ENCODE measurements at regions not wholly inside any gene's neighbourhood (a gene's known extent, or its start where the extent isn't known, plus 50 kb on each side); places are given as distances from the start of the nearest gene placed in this dataset.

DNA sequence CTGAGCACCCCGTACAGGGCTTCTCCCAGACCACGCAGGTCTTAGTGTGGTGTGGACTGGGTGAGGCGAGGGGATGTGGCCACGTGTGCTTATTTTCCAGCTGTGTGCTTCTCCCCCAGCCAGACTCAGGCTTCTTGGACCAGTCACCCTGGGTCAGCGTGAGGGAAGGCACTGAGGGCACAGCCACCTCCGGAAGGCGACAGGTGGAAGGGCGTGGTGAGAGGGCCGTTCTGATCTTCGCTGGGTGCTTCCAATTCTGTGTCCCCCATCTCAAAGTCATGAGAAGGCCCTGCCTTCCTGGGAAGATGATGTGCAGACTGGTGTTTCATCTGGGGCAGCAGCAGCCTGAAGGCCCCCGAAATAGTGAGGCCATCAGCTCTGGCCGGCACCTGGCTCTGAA lies 169.7 kb upstream of the MYCN start:
- Mint-ChIP-seq H3K4me3 (no peak overlapping the region), H3K9me3 (no peaks in the 10 kb centered on the region), H3K36me3 (no peaks in the 10 kb centered on the region), H3K27ac (no peak overlapping the region), H3K27me3 (ENCODE audit: low read depth) (no peaks in the 10 kb centered on the region), H3K4me1 (peaks cover 15% of the 10 kb centered on the region)
- ChIA-PET POLR2A (no interaction called here), CTCF (interaction anchor here (0.6 to 1.4 kb wide), 2 partner anchors 23 to 27 kb away, joined by 4 to 5 read pairs; no protein-coding TSS in a partner anchor)
- ATAC-seq, result no peak
- TF ChIP-seq CREM (CRISPR knock-in tag; IDR thresholded peaks at IDR 0.05) (no peak), GTF2I (CRISPR knock-in tag; conservative IDR thresholded peaks at IDR 0.05) (no peak)
- TF ChIP-seq, protein P1, sequence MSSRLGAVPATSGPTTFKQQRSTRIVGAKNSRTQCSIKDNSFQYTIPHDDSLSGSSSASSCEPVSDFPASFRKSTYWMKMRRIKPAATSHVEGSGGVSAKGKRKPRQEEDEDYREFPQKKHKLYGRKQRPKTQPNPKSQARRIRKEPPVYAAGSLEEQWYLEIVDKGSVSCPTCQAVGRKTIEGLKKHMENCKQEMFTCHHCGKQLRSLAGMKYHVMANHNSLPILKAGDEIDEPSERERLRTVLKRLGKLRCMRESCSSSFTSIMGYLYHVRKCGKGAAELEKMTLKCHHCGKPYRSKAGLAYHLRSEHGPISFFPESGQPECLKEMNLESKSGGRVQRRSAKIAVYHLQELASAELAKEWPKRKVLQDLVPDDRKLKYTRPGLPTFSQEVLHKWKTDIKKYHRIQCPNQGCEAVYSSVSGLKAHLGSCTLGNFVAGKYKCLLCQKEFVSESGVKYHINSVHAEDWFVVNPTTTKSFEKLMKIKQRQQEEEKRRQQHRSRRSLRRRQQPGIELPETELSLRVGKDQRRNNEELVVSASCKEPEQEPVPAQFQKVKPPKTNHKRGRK (CRISPR knock-in tag; IDR thresholded peaks at IDR 0.05; ENCODE audit: borderline replicate concordance), result no peak
- no peak for DNase-seq (ENCODE audit: low spot score)

DNA sequence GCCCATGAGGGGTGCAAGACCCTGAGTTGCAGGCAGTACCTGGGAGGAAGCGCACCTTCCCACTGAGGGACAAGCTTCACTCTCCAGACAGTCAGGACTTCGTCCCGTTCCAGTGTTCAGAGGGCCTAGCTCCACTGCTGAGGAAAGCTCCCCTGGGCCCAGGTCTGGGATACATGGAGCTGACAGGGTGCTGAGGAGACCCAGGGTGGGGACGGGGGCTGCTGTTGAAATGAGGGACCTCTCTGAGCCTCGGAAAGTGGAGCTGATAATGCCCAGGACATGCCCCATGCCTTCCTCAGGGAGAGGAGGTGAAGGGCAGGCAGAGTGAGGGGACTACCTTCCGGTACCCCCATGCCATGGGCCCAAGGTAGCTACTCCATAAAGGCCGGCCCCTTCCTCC lies 169.2 kb upstream of the MYCN start:
- Mint-ChIP-seq H3K27me3 (ENCODE audit: low read depth) (no peaks in the 10 kb centered on the region), H3K9me3 (no peaks in the 10 kb centered on the region), H3K4me3 (no peak overlapping the region), H3K4me1 (peaks cover 15% of the 10 kb centered on the region), H3K27ac (no peak overlapping the region), H3K36me3 (no peaks in the 10 kb centered on the region)
- ATAC-seq (no peak), DNase-seq (ENCODE audit: low spot score) (no peak)
- ChIA-PET CTCF (interaction anchor here (1.4 kb wide), 1 partner anchor 27 kb away, joined by 5 read pairs; no protein-coding TSS in a partner anchor), POLR2A (no interaction called here)
- TF ChIP-seq NFYB (CRISPR knock-in tag; conservative IDR thresholded peaks at IDR 0.05; ENCODE audit: low read depth), result no peak

DNA sequence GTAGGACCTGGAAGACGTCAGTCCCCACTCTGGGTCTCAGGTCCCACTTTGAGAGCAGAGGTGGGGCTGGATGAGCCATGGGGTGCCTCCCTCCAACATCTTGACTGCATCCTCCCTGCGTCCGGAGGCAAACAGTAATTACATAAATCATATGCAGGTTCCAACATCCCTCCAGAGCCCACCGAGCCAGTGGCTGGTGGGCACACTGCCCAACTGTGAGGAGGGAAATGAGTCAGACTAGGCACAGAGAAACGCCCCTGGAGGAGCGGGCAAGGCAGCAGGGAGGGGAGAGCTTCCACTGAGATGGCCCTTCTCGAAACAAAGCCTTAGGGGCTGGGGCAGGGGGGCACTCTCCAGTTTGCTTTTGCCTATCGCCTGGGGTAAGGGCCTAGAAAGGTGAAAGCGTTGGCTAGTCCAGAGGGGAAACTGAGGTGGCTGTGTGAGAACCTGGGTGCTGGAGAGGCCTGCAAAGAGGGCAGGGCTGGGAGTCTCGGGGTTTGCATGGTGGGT lies 168.2 kb upstream of the MYCN start:
- H3K4me3 Mint-ChIP-seq, result no peak overlapping the region
- DNase-seq (ENCODE audit: low spot score) (no peak), ATAC-seq (no peak)
- no peaks in the 10 kb centered on the region for H3K27me3 Mint-ChIP-seq (ENCODE audit: low read depth)
- H3K9me3 Mint-ChIP-seq, result no peaks in the 10 kb centered on the region
- no peak overlapping the region for H3K27ac Mint-ChIP-seq
- CTCF ChIA-PET, result no interaction called here
- TF ChIP-seq, protein P2, sequence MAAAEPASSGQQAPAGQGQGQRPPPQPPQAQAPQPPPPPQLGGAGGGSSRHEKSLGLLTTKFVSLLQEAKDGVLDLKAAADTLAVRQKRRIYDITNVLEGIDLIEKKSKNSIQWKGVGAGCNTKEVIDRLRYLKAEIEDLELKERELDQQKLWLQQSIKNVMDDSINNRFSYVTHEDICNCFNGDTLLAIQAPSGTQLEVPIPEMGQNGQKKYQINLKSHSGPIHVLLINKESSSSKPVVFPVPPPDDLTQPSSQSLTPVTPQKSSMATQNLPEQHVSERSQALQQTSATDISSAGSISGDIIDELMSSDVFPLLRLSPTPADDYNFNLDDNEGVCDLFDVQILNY (CRISPR knock-in tag; IDR thresholded peaks at IDR 0.05), result no peak
- TF ChIP-seq, protein P3, sequence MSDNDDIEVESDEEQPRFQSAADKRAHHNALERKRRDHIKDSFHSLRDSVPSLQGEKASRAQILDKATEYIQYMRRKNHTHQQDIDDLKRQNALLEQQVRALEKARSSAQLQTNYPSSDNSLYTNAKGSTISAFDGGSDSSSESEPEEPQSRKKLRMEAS (CRISPR knock-in tag; IDR thresholded peaks at IDR 0.05), result no peak
- TF ChIP-seq JUN (CRISPR knock-in tag; IDR thresholded peaks at IDR 0.05), result no peak
- TF ChIP-seq, protein P4, sequence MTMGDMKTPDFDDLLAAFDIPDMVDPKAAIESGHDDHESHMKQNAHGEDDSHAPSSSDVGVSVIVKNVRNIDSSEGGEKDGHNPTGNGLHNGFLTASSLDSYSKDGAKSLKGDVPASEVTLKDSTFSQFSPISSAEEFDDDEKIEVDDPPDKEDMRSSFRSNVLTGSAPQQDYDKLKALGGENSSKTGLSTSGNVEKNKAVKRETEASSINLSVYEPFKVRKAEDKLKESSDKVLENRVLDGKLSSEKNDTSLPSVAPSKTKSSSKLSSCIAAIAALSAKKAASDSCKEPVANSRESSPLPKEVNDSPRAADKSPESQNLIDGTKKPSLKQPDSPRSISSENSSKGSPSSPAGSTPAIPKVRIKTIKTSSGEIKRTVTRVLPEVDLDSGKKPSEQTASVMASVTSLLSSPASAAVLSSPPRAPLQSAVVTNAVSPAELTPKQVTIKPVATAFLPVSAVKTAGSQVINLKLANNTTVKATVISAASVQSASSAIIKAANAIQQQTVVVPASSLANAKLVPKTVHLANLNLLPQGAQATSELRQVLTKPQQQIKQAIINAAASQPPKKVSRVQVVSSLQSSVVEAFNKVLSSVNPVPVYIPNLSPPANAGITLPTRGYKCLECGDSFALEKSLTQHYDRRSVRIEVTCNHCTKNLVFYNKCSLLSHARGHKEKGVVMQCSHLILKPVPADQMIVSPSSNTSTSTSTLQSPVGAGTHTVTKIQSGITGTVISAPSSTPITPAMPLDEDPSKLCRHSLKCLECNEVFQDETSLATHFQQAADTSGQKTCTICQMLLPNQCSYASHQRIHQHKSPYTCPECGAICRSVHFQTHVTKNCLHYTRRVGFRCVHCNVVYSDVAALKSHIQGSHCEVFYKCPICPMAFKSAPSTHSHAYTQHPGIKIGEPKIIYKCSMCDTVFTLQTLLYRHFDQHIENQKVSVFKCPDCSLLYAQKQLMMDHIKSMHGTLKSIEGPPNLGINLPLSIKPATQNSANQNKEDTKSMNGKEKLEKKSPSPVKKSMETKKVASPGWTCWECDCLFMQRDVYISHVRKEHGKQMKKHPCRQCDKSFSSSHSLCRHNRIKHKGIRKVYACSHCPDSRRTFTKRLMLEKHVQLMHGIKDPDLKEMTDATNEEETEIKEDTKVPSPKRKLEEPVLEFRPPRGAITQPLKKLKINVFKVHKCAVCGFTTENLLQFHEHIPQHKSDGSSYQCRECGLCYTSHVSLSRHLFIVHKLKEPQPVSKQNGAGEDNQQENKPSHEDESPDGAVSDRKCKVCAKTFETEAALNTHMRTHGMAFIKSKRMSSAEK (CRISPR knock-in tag; IDR thresholded peaks at IDR 0.05; ENCODE audit: borderline replicate concordance), result no peak
- TF ChIP-seq ZNF416 (CRISPR knock-in tag; IDR thresholded peaks at IDR 0.05), result no peak
- TF ChIP-seq FOXP1 (CRISPR knock-in tag; IDR thresholded peaks at IDR 0.05; ENCODE audit: borderline replicate concordance), result no peak
- H3K4me1 Mint-ChIP-seq, result peaks cover 15% of the 10 kb centered on the region
- no peaks in the 10 kb centered on the region for H3K36me3 Mint-ChIP-seq
- POLR2A ChIA-PET, result no interaction called here

DNA sequence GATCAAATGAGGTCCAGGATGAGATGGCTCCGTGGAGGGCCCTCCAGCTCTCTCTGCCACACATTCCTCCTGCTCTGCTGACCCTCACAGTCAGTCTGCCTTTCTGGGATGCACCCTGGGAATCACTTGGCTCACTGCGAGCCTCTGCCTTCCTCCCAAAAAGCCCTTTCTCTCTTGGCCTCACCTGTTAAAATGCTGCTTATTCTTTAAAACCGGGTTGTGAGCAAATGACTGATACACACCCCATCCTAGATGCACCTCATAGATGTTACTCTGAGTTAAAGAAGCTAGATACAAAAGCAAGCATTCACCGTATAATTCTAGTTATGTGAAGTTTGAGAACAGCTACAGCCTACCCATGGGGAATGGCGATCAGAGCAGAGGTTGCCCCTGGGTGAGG lies 167.7 kb upstream of the MYCN start:
- no peaks in the 10 kb centered on the region for H3K27me3 Mint-ChIP-seq (ENCODE audit: low read depth)
- H3K27ac Mint-ChIP-seq, result no peak overlapping the region
- CTCF ChIA-PET, result no interaction called here
- DNase-seq (ENCODE audit: low spot score) (no peak), ATAC-seq (no peak)
- no peaks in the 10 kb centered on the region for H3K9me3 Mint-ChIP-seq
- no peak overlapping the region for H3K4me3 Mint-ChIP-seq
- no peaks in the 10 kb centered on the region for H3K36me3 Mint-ChIP-seq
- POLR2A ChIA-PET, result no interaction called here
- H3K4me1 Mint-ChIP-seq, result peaks cover 15% of the 10 kb centered on the region
- no peak for TF ChIP-seq ZNF121 (CRISPR knock-in tag; IDR thresholded peaks at IDR 0.05)
- TF ChIP-seq, protein P5, sequence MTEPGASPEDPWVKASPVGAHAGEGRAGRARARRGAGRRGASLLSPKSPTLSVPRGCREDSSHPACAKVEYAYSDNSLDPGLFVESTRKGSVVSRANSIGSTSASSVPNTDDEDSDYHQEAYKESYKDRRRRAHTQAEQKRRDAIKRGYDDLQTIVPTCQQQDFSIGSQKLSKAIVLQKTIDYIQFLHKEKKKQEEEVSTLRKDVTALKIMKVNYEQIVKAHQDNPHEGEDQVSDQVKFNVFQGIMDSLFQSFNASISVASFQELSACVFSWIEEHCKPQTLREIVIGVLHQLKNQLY (CRISPR knock-in tag; IDR thresholded peaks at IDR 0.05), result no peak
- no peak for TF ChIP-seq PRRX2 (CRISPR knock-in tag; IDR thresholded peaks at IDR 0.05)
- TF ChIP-seq, protein P6, sequence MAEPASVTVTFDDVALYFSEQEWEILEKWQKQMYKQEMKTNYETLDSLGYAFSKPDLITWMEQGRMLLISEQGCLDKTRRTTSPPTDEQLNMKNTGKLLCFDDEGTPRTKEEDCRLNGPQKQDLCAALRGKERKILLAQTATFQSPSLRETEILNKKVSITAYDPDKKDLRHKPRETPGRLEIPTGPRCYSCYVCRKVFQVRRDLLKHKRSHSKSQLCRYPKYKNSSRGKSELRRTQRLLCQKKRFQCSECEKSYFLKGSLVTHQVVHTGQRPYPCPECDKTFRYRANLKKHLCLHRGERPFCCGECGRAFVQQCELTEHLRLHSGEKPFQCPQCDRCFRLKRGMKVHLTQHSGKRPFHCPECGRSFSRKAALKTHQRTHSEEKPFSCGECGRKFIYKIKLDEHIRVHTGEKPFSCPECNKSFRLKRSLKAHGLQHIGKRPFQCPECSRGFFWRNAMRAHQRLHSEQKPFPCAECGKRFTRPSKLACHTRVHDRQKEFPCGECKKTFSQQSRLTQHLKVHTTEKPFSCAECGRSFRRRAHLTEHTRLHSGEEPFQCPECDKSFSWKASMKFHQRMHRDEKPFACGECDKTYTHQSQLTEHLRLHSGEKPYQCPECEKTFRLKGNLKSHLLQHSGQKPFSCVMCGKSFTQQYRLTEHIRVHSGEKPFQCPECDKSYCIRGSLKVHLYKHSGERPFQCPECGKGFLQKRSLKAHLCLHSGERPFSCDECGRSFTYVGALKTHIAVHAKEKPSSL (CRISPR knock-in tag; conservative IDR thresholded peaks at IDR 0.05), result no peak
- TF ChIP-seq, protein P7, sequence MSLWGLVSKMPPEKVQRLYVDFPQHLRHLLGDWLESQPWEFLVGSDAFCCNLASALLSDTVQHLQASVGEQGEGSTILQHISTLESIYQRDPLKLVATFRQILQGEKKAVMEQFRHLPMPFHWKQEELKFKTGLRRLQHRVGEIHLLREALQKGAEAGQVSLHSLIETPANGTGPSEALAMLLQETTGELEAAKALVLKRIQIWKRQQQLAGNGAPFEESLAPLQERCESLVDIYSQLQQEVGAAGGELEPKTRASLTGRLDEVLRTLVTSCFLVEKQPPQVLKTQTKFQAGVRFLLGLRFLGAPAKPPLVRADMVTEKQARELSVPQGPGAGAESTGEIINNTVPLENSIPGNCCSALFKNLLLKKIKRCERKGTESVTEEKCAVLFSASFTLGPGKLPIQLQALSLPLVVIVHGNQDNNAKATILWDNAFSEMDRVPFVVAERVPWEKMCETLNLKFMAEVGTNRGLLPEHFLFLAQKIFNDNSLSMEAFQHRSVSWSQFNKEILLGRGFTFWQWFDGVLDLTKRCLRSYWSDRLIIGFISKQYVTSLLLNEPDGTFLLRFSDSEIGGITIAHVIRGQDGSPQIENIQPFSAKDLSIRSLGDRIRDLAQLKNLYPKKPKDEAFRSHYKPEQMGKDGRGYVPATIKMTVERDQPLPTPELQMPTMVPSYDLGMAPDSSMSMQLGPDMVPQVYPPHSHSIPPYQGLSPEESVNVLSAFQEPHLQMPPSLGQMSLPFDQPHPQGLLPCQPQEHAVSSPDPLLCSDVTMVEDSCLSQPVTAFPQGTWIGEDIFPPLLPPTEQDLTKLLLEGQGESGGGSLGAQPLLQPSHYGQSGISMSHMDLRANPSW (CRISPR knock-in tag; conservative IDR thresholded peaks at IDR 0.05; ENCODE audit: low read depth), result no peak
- no peak for TF ChIP-seq SMAD4 (CRISPR knock-in tag; IDR thresholded peaks at IDR 0.05)
- TF ChIP-seq SOX15 (CRISPR knock-in tag; IDR thresholded peaks at IDR 0.05), result no peak
